Retinal pigment epithelial cell (primary cell): ENCODE measurements at regions not wholly inside any gene's neighbourhood (a gene's known extent, or its start where the extent isn't known, plus 50 kb on each side); places are given as distances from the start of the nearest gene placed in this dataset.
A peak's percentile ranks its signal among the peaks of the same experiment; 100 is the strongest.

Source experiments
- DNase-seq: peaks from one replicate; pipeline ENCODE4 v3.0.0-alpha.2; 2010; ENCODE audit warnings: low read depth
- H3K4me3 ChIP-seq: 2 replicates; pipeline ENCODE4 v1.5.1; 2011; ENCODE audit warnings: mild to moderate bottlenecking, low read length, control low read depth, moderate library complexity
- CTCF ChIP-seq: conservative IDR thresholded peaks from 2 replicates; pipeline ENCODE4 v1.5.1; 2011; ENCODE audit warnings: low read depth, low read length, control low read depth, inconsistent platforms

GRCh38 chr20:4427940-4428586, 179.0 kb upstream of the ADRA1D start:
- DNase-seq, result no peak

GRCh38 chr20:4418141-4418540, 169.1 kb upstream of the ADRA1D start:
- no peak for TF ChIP-seq CTCF

More at GRCh38 chr20:4427940-4428586, 179.0 kb upstream of the ADRA1D start:
- no peak for TF ChIP-seq CTCF
- no peak overlapping the region for H3K4me3 ChIP-seq

GRCh38 chr20:4415281-4415680, 166.2 kb upstream of the ADRA1D start:
- no peak overlapping the region for H3K4me3 ChIP-seq
- no peak for TF ChIP-seq CTCF
- DNase-seq, result no peak

More at GRCh38 chr20:4418141-4418540, 169.1 kb upstream of the ADRA1D start:
- DNase-seq, result no peak
- H3K4me3 ChIP-seq, result no peak overlapping the region

- no peak for TF ChIP-seq CTCF
- no peak for DNase-seq
- H3K4me3 ChIP-seq, result no peak overlapping the region
These were observed 164.4 kb upstream of the ADRA1D start for GRCh38 chr20:4413314-4414049.

- no peak overlapping the region for H3K4me3 ChIP-seq
- no peak for DNase-seq
- no peak for TF ChIP-seq CTCF
These were observed 163.1 kb upstream of the ADRA1D start for GRCh38 chr20:4412216-4412615.

- TF ChIP-seq CTCF, result no peak
- no peak overlapping the region for H3K4me3 ChIP-seq
- DNase-seq, result no peak
These were observed 162.7 kb upstream of the ADRA1D start for GRCh38 chr20:4411744-4412143.

GRCh38 chr20:4406627-4407026, 157.5 kb upstream of the ADRA1D start:
- DNase-seq, result peak; percentile 75
- no peak for TF ChIP-seq CTCF
- H3K4me3 ChIP-seq, result no peak overlapping the region
